Esophagus muscularis mucosa (tissue), 4 donors: ENCODE measurements at regions not wholly inside any gene's neighbourhood (a gene's known extent, or its start where the extent isn't known, plus 50 kb on each side); places are given as distances from the start of the nearest gene placed in this dataset.

Source experiments
- DNase-seq: peaks from one replicate; pipeline ENCODE4 v3.0.0-alpha.2; 2017; ENCODE audit errors: extremely low spot score
- H3K27ac ChIP-seq, 4 donors: fragments of 200-600 bp; sonication (generic); replicated peaks in 1 of 4; 1 replicate in 3 of 4; 2 replicates in 1 of 4; pipeline ENCODE4 v1.5.1; 2016 to 2019; ENCODE audit warnings: mild to moderate bottlenecking in 1 of 4
- H3K27me3 ChIP-seq, 4 donors: fragments of 200-600 bp; sonication (generic); one replicate each; pipeline versions ENCODE4 v1.5.1 to v1.6.0; 2016 to 2019
- H3K36me3 ChIP-seq, 4 donors: fragments of 200-600 bp; sonication (generic); one replicate each; pipeline ENCODE4 v1.5.1; 2016 to 2019
- H3K4me1 ChIP-seq, 4 donors: fragments of 200-600 bp; sonication (generic); one replicate each; pipeline ENCODE4 v1.5.1; 2016 to 2019
- H3K4me3 ChIP-seq, 4 donors: fragments of 200-600 bp; sonication (generic); 1 replicate in 2 of 4; 2 replicates in 2 of 4; pipeline ENCODE4 v1.5.1; 2016 to 2019; ENCODE audit warnings: mild to moderate bottlenecking in 4 of 4, moderate library complexity in 1 of 4
- H3K9me3 ChIP-seq, 4 donors: fragments of 200-600 bp; sonication (generic); 1 replicate in 3 of 4; 2 replicates in 1 of 4; pipeline ENCODE4 v1.5.1; 2016 to 2019
- CTCF ChIP-seq, 3 experiments: fragments of 200-600 bp in 2 of 3; fragments of 450-650 bp in 1 of 3; sonication (generic) in 2 of 3; IDR thresholded peaks; one replicate each; pipeline ENCODE4 v1.5.1; 2017 to 2019; ENCODE audit warnings: antibody characterized with exemption in 3 of 3, mild to moderate bottlenecking in 2 of 3, moderate library complexity in 1 of 3
- EP300 ChIP-seq: sonication (generic); formaldehyde crosslinking; IDR thresholded peaks from one replicate; pipeline ENCODE4 v1.6.1; 2017; ENCODE audit warnings: antibody characterized with exemption
- POLR2A ChIP-seq: fragments of 450-650 bp; IDR thresholded peaks from one replicate; pipeline ENCODE4 v1.6.1; 2017; ENCODE audit warnings: antibody characterized with exemption, moderate library complexity, mild to moderate bottlenecking, low read depth
- POLR2AphosphoS5 ChIP-seq, 2 donors: sonication (generic); formaldehyde crosslinking; IDR thresholded peaks; one replicate each; pipeline ENCODE4 v1.6.1; 2017; ENCODE audit warnings: antibody characterized with exemption in 2 of 2
- WGBS: methylation state at CpG from one replicate; pipeline ENCODE4 v1.1.5; 2018; 5-methylcytosine and 5-hydroxymethylcytosine counted together
- intact Hi-C: fragments of 100-400 bp; cut with DNase I; formaldehyde crosslinking; loops from one replicate; pipeline ENCODE4 v1.15.1; 2023

GRCh38 chrY:19042984-19043442 lies 269.5 kb upstream of the HSFY2 start:
- WGBS = no CpG with 5 or more reads among the region's 26 CpGs
- intact Hi-C loops = no loop called here

GRCh38 chrY:19042306-19042958 lies 268.9 kb upstream of the HSFY2 start:
- TF ChIP-seq EP300 (no peak), POLR2AphosphoS5 (IDR thresholded peaks at IDR 0.05) (no peak), POLR2A (no peak), CTCF (IDR thresholded peaks at IDR 0.05) (no peak)
- H3K27ac ChIP-seq = no peak overlapping the region
- H3K36me3 ChIP-seq = peaks cover 0 to 3% (median 0%) of the 10 kb centered on the region in 4 donors
- no peak for DNase-seq
- no peaks in the 10 kb centered on the region for H3K9me3 ChIP-seq
- no peaks in the 10 kb centered on the region for H3K4me1 ChIP-seq
- no peaks in the 10 kb centered on the region for H3K27me3 ChIP-seq
- WGBS = no CpG with 5 or more reads among the region's 12 CpGs
- intact Hi-C loops = no loop called here
- no peak overlapping the region for H3K4me3 ChIP-seq

More at GRCh38 chrY:19042984-19043442, 269.5 kb upstream of the HSFY2 start:
- Histone ChIP-seq H3K9me3 (no peaks in the 10 kb centered on the region), H3K4me1 (no peaks in the 10 kb centered on the region), H3K27ac (no peak overlapping the region), H3K27me3 (no peaks in the 10 kb centered on the region), H3K4me3 (no peak overlapping the region), H3K36me3 (peaks cover 0 to 3% (median 0%) of the 10 kb centered on the region in 4 donors)
- TF ChIP-seq CTCF (IDR thresholded peaks at IDR 0.05) (no peak), POLR2AphosphoS5 (IDR thresholded peaks at IDR 0.05) (no peak), EP300 (no peak), POLR2A (no peak)
- DNase-seq = no peak

GRCh38 chrY:19026631-19027030 lies 253.1 kb upstream of the HSFY2 start:
- WGBS = no CpG with 5 or more reads among the region's 3 CpGs
- Histone ChIP-seq H3K27me3 (no peaks in the 10 kb centered on the region), H3K4me1 (no peaks in the 10 kb centered on the region), H3K27ac (no peak overlapping the region), H3K4me3 (no peak overlapping the region), H3K36me3 (no peaks in the 10 kb centered on the region), H3K9me3 (no peaks in the 10 kb centered on the region)
- TF ChIP-seq EP300 (no peak), POLR2A (no peak), CTCF (IDR thresholded peaks at IDR 0.05) (no peak), POLR2AphosphoS5 (IDR thresholded peaks at IDR 0.05) (no peak)
- DNase-seq = no peak
- intact Hi-C loops = no loop called here

GRCh38 chrY:19023934-19024333 lies 250.4 kb upstream of the HSFY2 start:
- Histone ChIP-seq H3K9me3 (no peaks in the 10 kb centered on the region), H3K36me3 (no peaks in the 10 kb centered on the region), H3K27me3 (no peaks in the 10 kb centered on the region), H3K4me1 (no peaks in the 10 kb centered on the region), H3K4me3 (no peak overlapping the region), H3K27ac (no peak overlapping the region)
- DNase-seq = no peak
- intact Hi-C loops = no loop called here
- TF ChIP-seq CTCF (IDR thresholded peaks at IDR 0.05) = no peak
- no peak for TF ChIP-seq EP300
- no CpG with 5 or more reads among the region's 2 CpGs for WGBS

- Histone ChIP-seq H3K4me1 (no peaks in the 10 kb centered on the region), H3K36me3 (no peaks in the 10 kb centered on the region), H3K4me3 (no peak overlapping the region), H3K27ac (no peak overlapping the region), H3K27me3 (no peaks in the 10 kb centered on the region), H3K9me3 (no peaks in the 10 kb centered on the region)
- DNase-seq = no peak
- no CpG with 5 or more reads among the region's 4 CpGs for WGBS
- intact Hi-C loops = no loop called here
- TF ChIP-seq POLR2A = no peak
- no peak for TF ChIP-seq CTCF (IDR thresholded peaks at IDR 0.05)
- no peak for TF ChIP-seq EP300
- TF ChIP-seq POLR2AphosphoS5 (IDR thresholded peaks at IDR 0.05) = no peak
Observed at GRCh38 chrY:19020193-19020592, 246.7 kb upstream of the HSFY2 start.
